GM12892 (cell line): ENCODE measurements at regions not wholly inside any gene's neighbourhood (a gene's known extent, or its start where the extent isn't known, plus 50 kb on each side); places are given as distances from the start of the nearest gene placed in this dataset.

Experiments used
- DNase-seq: peaks from one replicate; pipeline ENCODE4 v3.0.0; 2011; ENCODE audit not compliant: insufficient read length
- FAIRE-seq: peaks from 2 replicates; lab custom pipeline; 2011; peaks lifted over from hg19 to GRCh38; lab: Jason Lieb, UNC
- POLR2A ChIP-seq: IDR thresholded peaks from 2 replicates; pipeline ENCODE4 v1.6.1; 2011; ENCODE audit warnings: low read depth, low read length, control low read depth
- POLR2AphosphoS5 ChIP-seq: IDR thresholded peaks from 2 replicates; pipeline ENCODE4 v1.6.1; 2011; ENCODE audit warnings: low read depth, low read length, control low read depth
- TAF1 ChIP-seq: IDR thresholded peaks from 2 replicates; pipeline ENCODE4 v1.6.1; 2011; ENCODE audit warnings: low read depth, mild to moderate bottlenecking, control low read depth, low read length, borderline replicate concordance

DNA sequence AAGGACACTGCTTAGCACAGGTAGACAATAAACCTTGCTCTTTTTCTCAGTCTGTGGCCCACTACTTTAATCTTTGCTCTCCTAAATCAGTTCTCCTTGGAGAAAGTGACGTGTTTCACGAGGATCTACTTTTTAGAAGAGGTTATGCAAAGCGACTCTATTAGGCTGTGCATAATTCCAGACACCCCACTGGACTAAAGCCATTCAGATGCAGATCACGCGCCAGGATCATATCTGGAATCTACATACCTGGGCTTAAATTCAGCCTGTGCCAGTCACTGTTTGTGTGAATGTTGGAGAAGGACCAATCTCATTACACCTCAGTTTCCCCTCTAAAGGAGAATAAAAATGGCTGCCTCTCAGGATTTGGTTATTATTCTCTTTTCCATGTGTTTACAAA lies 413.0 kb upstream of the MYT1L start:
- FAIRE-seq: no peak
- TF ChIP-seq POLR2A (no peak), POLR2AphosphoS5 (no peak), TAF1 (no peak)
- no peak for DNase-seq

DNA sequence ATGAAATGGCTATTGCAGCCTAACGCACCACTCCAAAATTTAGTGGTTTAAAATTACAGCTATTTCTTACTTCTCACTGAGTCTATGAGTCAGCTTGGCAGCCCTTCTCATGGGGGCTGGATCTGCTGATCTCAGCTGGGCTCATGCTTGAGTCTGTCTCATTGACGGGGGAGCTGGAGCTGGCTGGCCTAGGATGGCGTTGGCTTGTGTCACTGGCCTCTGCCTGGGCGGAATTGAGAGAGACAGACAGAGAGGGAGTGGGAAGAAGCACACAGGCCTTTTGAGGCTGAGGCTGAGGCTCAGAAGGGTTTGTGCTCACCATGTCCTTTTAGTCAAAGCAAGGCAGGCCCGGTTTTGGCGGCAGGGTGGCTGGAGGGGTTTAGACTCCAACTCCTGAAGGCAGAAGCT lies 412.1 kb upstream of the MYT1L start:
- FAIRE-seq (no peak), DNase-seq (no peak)
- no peak for TF ChIP-seq POLR2AphosphoS5
- TF ChIP-seq TAF1: no peak
- no peak for TF ChIP-seq POLR2A

DNA sequence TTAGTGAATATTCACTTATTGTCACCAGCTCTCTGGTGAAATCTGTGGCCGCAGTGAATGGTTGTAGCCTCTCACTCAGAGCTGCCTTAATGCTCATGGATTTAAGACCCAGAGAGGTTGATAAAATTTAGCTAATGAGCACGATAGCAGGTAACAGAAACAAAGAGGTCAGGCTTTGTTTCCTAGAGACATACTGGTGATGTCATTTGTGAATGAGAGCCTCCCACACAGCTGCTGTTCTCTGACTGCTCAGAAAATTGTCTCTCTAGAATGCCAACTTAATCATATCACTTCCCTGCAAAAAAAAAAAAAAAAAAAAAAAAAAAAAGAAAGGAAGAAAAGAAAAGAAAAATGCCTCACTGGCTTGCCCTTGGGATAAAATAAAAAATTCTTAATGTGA lies 411.7 kb upstream of the MYT1L start:
- DNase-seq (no peak), FAIRE-seq (no peak)
- TF ChIP-seq TAF1 (no peak), POLR2AphosphoS5 (no peak), POLR2A (no peak)

DNA sequence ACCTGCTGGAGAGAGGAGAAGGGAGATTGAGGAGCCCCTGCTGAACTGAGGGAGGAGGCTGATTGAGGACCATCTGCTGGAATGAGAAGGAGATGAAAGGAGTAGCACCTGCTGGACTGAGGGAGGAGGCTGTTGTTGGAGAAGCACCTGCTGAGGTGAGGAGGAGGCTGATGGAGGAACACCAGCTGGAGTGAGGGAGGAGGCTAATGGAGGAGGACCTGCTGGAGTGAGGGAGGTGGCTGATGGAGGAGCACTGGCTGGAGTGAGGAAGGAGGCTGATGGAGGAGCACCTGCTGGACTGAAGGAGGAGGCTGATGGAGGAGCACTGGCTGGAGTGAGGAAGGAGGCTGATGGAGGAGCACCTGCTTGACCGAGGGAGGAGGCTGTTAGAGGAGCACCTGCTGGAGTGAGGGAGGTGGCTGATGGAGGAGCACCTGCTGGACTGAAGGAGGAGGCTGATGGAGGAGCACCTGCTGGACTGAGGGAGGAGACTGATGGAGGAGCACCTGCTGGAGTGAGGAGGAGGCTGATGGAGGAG lies 409.2 kb upstream of the MYT1L start:
- FAIRE-seq (no peak), DNase-seq (no peak)
- TF ChIP-seq TAF1: no peak
- no peak for TF ChIP-seq POLR2A
- no peak for TF ChIP-seq POLR2AphosphoS5

DNA sequence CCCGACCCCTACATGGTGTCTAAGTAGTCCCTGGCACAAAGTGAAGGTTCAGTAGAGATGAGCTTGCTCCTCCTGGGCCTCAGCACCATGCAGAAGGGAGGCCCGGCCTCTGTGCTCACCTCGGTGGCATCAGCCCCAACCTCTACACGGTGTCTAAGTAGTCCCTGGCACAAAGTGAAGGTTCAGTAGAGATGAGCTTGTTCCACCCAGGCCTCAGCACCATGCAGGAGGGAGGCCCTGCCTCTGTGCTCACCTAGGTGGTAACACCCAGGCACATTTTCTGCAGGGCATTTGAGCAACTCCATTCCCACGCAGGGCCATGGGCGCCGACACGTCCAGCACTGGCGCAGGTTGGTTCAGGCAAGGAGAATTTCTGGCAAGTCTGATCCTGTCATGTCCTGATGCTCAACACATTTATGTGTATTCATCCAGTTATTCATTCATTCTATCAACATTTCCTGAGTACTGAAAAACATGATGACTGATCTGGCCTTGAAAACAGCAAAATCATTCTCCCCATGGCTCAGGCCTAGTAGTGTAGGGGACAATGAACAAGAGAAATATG lies 408.2 kb upstream of the MYT1L start:
- DNase-seq (no peak), FAIRE-seq (no peak)
- TF ChIP-seq TAF1: no peak
- TF ChIP-seq POLR2A: no peak
- no peak for TF ChIP-seq POLR2AphosphoS5

DNA sequence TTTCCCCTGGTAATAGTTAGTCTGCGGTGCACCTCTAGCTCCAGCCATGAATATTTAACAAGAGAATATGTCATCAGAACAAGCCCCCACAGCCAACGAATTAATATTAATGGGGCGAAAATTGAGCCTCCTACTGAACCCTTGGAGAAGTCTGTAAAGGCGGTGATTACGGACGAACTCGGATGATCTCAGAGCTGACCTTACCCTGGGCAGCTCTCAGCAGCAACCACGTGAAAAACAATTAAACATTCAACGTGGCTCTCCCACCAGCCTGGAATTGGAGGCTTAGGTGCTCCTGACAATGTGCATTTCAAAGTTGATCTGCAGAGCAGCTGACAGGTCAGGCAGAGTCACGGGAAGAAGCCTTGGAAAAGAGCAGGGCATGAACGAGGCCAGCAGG lies 407.6 kb upstream of the MYT1L start:
- TF ChIP-seq POLR2A: no peak
- no peak for TF ChIP-seq TAF1
- TF ChIP-seq POLR2AphosphoS5: no peak
- FAIRE-seq (no peak), DNase-seq (no peak)

DNA sequence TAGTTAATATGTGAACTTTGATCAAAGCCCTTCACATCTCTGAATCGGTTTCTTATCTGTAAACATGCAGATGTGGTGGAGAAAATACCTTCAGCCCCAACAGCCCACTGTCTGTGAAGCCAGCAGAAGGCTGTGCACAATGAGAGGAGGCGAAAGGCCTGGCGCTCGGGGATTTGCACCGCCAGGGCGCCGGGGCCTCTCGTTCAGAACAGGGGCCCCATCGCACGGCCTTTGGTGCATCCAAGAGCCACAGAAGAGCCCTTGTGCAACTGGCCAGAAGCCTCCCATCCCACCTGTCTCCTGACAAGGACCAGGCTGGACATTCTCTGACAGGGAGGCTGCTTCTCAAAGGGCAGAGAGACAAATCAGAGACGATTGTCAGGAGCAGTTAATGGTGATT lies 407.2 kb upstream of the MYT1L start:
- no peak for FAIRE-seq
- TF ChIP-seq POLR2A: no peak
- no peak for TF ChIP-seq TAF1
- TF ChIP-seq POLR2AphosphoS5: no peak
- DNase-seq: no peak

DNA sequence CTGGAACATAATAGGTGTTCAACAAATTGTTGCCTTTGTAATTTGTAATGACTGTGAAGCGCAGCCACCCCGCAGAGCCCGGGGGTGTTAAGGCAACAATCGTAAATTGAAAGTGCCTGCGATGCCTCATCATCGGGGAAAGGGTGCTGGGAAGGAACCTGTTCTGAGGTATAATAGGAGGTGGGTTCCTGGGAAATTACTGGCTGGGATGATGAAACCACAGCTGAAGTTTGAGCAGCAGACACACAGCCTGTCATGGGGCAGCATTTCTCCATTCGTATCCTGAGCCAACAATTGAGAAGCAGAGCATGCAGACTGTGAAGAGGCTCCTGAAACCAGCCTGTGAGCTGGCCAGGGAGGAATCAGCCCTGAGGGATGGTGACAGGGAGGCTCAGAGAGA lies 404.0 kb upstream of the MYT1L start:
- no peak for TF ChIP-seq POLR2AphosphoS5
- TF ChIP-seq TAF1: no peak
- no peak for TF ChIP-seq POLR2A
- no peak for DNase-seq
- FAIRE-seq: no peak

DNA sequence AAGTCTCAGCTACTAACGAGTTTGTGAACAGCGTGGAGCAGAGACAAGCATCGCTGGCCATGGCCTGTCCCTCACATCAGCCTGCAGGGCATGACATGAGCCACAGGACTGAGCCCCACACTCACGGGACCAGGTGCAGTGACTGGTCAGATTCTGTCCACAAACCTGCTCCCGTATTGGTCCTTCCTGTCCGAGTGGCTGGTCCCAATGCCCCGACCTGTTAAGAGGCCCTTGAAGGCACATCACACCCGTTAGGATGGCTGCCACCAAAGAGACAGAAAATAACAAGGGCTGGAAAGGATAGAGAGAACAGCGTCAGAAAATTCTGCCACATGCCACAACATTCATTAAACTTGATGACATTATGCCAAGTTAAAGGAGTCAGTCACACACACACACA lies 403.2 kb upstream of the MYT1L start:
- TF ChIP-seq POLR2A (no peak), POLR2AphosphoS5 (no peak), TAF1 (no peak)
- no peak for FAIRE-seq
- no peak for DNase-seq

DNA sequence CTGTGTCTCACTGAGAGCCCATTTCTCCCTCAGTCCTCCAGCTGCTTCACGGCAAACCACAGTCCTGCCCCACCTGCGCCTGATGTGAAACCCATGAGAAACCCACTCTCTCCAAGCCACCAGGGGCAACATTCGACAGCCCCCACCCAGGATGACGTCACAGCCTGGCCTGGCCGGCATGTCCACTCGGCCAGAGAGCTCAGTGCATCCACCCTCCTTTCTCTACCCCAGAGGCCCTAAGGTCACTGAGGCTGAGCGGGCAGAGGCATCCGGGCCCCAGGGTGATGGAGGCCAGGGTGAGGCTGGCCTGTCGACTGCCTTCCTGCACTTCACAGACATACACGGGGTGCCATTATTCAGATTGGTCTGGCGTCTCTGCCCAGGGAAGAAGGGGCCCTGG lies 402.7 kb upstream of the MYT1L start:
- TF ChIP-seq TAF1: no peak
- no peak for TF ChIP-seq POLR2AphosphoS5
- TF ChIP-seq POLR2A: no peak
- DNase-seq: no peak
- no peak for FAIRE-seq

DNA sequence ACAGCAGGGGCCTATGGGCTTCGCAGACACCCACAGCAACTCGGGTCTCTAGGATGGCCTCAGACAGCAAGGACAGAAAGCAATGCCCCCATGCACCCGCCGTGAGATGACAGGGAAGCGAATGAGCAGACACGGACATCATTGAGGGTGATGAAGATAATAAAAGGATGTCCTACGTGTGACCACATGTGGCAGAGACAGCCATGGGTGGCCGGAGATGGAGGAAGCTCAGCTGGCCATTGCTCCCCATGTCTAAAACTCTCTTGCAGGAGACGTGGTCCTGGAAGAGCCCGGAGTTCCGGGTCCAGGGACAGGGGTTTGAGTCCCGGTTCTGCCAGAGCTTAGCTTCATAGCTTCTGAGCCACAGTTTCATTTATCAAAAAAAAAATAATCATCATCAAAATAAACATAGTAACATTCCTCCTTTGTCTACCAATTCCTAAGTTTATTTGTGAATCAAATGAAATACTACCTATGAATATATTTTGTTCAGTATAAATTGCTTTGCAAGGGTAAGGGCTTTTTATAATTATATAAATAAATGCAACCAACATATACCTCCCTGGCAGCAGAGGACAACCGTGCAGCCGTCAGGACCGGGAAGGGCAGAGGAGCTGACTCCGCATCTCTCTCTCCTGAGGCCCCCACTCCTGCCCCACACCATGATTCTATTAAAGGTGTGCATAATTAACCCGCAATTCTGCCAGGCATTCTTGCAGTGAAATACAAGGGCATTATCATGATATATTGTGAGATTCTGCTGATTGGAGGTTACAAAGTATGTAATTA lies 401.4 kb upstream of the MYT1L start:
- TF ChIP-seq POLR2A: no peak
- no peak for FAIRE-seq
- no peak for DNase-seq

DNA sequence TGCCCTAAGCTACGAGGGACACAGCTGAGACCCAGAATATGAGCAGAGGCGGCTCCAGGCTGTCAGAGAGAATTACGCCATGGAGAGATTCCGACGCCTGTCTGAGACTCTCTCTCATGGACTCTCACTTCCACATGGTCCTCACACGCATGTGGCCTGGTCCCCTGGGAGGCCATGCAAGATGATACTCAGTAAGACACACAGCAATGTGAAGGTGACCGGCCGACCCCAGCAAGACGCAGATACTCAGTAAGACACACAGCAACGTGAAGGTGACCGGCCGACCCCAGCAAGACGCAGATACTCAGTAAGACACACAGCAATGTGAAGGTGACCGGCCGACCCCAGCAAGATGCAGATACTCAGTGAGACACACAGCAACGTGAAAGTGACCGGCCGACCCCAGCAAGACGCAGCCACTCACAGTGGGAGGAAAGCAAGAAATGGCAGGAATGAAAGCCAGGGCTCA lies 400.8 kb upstream of the MYT1L start:
- DNase-seq: no peak
- TF ChIP-seq POLR2AphosphoS5 (no peak), POLR2A (no peak)
- FAIRE-seq: no peak

DNA sequence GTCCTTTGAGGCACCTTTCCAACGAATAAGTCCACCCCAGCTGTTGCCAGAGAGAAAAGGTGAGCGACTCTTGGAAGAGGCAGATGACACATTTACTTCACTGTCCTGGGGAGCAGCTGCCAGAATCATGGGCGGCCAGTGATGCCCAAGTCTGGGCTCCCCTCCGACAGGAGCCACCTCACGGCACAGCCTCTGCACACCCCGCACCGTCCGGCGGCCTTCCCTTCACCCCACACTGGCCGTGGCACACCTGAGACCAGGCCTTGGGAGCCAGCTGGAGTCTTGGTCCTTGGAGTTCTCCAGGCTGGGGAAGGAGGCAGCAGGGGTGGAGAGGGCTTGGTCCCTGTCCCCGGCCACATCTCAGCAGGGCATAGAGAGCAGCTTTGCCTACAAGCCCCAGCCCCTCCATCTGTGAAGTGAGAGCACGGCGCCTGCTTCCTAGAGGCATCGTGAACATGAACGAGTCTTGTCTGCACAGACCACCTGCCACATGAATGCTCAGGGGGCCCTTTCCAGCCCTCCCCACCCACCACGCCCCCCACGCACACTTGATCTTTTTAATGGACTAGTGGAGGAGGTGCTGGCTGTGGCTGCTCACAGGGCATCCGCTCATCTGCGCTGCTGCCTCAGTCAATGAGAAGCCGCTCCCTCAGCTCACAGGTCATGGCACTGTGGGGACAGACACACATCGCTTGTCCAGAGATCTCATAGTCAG lies 400.2 kb upstream of the MYT1L start:
- DNase-seq: no peak
- TF ChIP-seq POLR2AphosphoS5: no peak
- no peak for TF ChIP-seq TAF1
- no peak for TF ChIP-seq POLR2A
- FAIRE-seq: no peak
